ENCODE measurements at regions not wholly inside any gene's neighbourhood (a gene's known extent, or its start where the extent isn't known, plus 50 kb on each side); places are given as distances from the start of the nearest gene placed in this dataset.

DNA sequence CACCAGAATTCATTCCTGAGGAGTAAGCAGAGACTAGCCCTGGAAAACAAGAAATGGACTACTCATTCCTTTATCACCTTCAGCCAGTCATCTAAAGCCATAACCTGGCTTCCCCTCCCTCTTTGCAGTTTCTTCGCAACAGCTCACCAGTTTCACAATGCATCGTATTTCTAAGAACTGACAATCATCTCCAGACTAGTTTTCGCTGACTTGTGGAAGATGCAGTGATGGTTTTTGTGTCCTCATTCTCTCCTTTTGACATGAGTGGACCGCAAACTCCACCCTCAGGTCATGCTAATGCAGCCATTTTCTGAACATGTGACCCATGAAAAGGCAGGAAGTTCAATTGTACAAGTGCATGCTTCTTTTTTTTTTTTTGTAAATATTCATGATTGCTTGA lies 1203.5 kb downstream of the PCDH7 start:
- Histone ChIP-seq H3K79me2 (ENCODE audit: insufficient read depth, low read length) (no peaks in the 10 kb centered on the region), H4K20me1 (ENCODE audit: insufficient read depth, low read length, poor library complexity, severe bottlenecking) (no peaks in the 10 kb centered on the region), H3K4me3 (ENCODE audit: low read length, poor library complexity, severe bottlenecking) (no peak overlapping the region), H3K36me3 (ENCODE audit: insufficient read depth, low read length) (no peaks in the 10 kb centered on the region), H3K9me2 (replicated peaks; ENCODE audit: low read depth, low read length) (no peaks in the 10 kb centered on the region), H3K27me3 (ENCODE audit: insufficient read depth, low read length, poor library complexity, severe bottlenecking) (no peaks in the 10 kb centered on the region), H3K9me3 (ENCODE audit: insufficient read depth, low read depth, low read length) (no peaks in the 10 kb centered on the region), H3K4me2 (ENCODE audit: low read depth, low read length, poor library complexity, severe bottlenecking) (no peak overlapping the region), H3K4me1 (ENCODE audit: insufficient read depth, low read length, poor library complexity, severe bottlenecking) (no peaks in the 10 kb centered on the region), H2AFZ (ENCODE audit: low read length) (no peak overlapping the region), H3K9ac (ENCODE audit: low read depth, low read length, poor library complexity, severe bottlenecking) (no peak overlapping the region), H3F3A (ENCODE audit: low read depth) (no peaks in the 10 kb centered on the region)
- no peak for TF ChIP-seq EZH2phosphoT487 (IDR thresholded peaks at IDR 0.05; ENCODE audit: borderline replicate concordance)
- TF ChIP-seq, protein P1, sequence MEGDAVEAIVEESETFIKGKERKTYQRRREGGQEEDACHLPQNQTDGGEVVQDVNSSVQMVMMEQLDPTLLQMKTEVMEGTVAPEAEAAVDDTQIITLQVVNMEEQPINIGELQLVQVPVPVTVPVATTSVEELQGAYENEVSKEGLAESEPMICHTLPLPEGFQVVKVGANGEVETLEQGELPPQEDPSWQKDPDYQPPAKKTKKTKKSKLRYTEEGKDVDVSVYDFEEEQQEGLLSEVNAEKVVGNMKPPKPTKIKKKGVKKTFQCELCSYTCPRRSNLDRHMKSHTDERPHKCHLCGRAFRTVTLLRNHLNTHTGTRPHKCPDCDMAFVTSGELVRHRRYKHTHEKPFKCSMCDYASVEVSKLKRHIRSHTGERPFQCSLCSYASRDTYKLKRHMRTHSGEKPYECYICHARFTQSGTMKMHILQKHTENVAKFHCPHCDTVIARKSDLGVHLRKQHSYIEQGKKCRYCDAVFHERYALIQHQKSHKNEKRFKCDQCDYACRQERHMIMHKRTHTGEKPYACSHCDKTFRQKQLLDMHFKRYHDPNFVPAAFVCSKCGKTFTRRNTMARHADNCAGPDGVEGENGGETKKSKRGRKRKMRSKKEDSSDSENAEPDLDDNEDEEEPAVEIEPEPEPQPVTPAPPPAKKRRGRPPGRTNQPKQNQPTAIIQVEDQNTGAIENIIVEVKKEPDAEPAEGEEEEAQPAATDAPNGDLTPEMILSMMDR (conservative IDR thresholded peaks at IDR 0.05; ENCODE audit: low read length): no peak

DNA sequence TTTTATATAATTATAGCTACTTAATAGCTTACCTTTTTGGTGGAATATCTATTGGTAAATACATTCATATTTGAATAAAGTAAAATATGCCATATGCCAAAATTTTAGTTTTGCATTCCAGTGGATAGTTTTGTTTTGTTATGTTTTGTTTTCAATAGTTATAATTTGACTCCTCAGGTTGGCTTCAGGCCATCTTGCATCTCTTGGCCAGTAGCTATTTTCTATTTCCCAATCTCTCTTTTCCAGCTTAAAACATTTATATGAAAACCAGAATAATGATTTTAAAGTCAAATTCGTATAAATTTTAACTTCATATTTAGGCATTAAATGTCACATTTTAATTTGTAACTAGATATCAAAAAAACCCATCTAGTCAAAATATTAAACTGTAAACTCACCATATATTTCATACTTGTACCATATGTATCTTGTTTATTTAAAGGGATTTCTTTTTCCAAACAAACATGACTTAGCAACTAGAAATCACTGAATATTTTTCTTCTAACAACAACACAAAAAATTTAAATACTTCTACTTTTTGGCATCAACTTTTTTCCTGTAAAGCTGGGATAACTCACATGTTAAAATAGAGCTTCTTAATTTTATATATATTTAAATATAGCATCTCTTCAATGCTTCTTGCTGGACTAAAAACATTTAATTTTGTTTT lies 1209.6 kb downstream of the PCDH7 start:
- no peaks in the 10 kb centered on the region for H3K27me3 ChIP-seq (ENCODE audit: insufficient read depth, low read length, poor library complexity, severe bottlenecking)
- H3K4me3 ChIP-seq (ENCODE audit: low read length, poor library complexity, severe bottlenecking): no peak overlapping the region
- no peak overlapping the region for H3K9ac ChIP-seq (ENCODE audit: low read depth, low read length, poor library complexity, severe bottlenecking)
- H3K4me1 ChIP-seq (ENCODE audit: insufficient read depth, low read length, poor library complexity, severe bottlenecking): no peaks in the 10 kb centered on the region
- no peak overlapping the region for H3K4me2 ChIP-seq (ENCODE audit: low read depth, low read length, poor library complexity, severe bottlenecking)
- no peaks in the 10 kb centered on the region for H3K9me2 ChIP-seq (replicated peaks; ENCODE audit: low read depth, low read length)
- no peaks in the 10 kb centered on the region for H4K20me1 ChIP-seq (ENCODE audit: insufficient read depth, low read length, poor library complexity, severe bottlenecking)
- H3K36me3 ChIP-seq (ENCODE audit: insufficient read depth, low read length): no peaks in the 10 kb centered on the region
- no peaks in the 10 kb centered on the region for H3K79me2 ChIP-seq (ENCODE audit: insufficient read depth, low read length)
- no peak overlapping the region for H2AFZ ChIP-seq (ENCODE audit: low read length)
- no peaks in the 10 kb centered on the region for H3K9me3 ChIP-seq (ENCODE audit: insufficient read depth, low read depth, low read length)
- H3F3A ChIP-seq (ENCODE audit: low read depth): no peaks in the 10 kb centered on the region
- TF ChIP-seq EZH2phosphoT487 (IDR thresholded peaks at IDR 0.05; ENCODE audit: borderline replicate concordance): no peak
- TF ChIP-seq, protein P1 (conservative IDR thresholded peaks at IDR 0.05; ENCODE audit: low read length): no peak

DNA sequence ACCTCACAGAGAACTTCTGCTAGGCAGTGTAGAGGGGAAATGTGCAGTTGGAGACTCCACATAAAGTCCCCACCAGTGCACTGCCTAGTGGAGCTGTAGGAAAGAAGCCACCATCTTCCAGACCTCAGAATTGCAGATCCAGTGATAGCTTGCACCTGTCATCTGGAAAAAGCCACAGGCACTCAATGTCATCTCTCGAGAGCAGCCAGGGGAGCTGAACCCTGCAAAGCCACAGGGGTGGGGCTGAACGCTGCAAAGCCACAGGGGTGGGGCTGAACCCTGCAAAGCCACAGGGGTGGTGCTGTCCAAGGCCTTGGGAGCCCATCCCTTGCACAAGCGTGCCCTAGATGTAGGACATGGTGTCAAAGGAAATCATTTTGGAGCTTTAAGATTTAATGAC lies 1226.3 kb downstream of the PCDH7 start:
- Histone ChIP-seq H3K27me3 (ENCODE audit: insufficient read depth, low read length, poor library complexity, severe bottlenecking) (no peaks in the 10 kb centered on the region), H3K9me2 (replicated peaks; ENCODE audit: low read depth, low read length) (no peaks in the 10 kb centered on the region), H3K4me3 (ENCODE audit: low read length, poor library complexity, severe bottlenecking) (no peak overlapping the region), H3F3A (ENCODE audit: low read depth) (no peaks in the 10 kb centered on the region), H3K9me3 (ENCODE audit: insufficient read depth, low read depth, low read length) (no peaks in the 10 kb centered on the region), H4K20me1 (ENCODE audit: insufficient read depth, low read length, poor library complexity, severe bottlenecking) (no peaks in the 10 kb centered on the region), H3K79me2 (ENCODE audit: insufficient read depth, low read length) (no peaks in the 10 kb centered on the region), H3K36me3 (ENCODE audit: insufficient read depth, low read length) (no peaks in the 10 kb centered on the region), H2AFZ (ENCODE audit: low read length) (no peak overlapping the region), H3K4me2 (ENCODE audit: low read depth, low read length, poor library complexity, severe bottlenecking) (no peak overlapping the region), H3K9ac (ENCODE audit: low read depth, low read length, poor library complexity, severe bottlenecking) (no peak overlapping the region), H3K4me1 (ENCODE audit: insufficient read depth, low read length, poor library complexity, severe bottlenecking) (no peaks in the 10 kb centered on the region)
- TF ChIP-seq, protein P1 (conservative IDR thresholded peaks at IDR 0.05; ENCODE audit: low read length): no peak
- no peak for TF ChIP-seq EZH2phosphoT487 (IDR thresholded peaks at IDR 0.05; ENCODE audit: borderline replicate concordance)

Data from Loucy (cell line).